22Rv1 (cell line): ENCODE measurements at regions not wholly inside any gene's neighbourhood (a gene's known extent, or its start where the extent isn't known, plus 50 kb on each side); places are given as distances from the start of the nearest gene placed in this dataset.

Experiments used
- CTCF ChIP-seq: fragments of 450-650 bp; IDR thresholded peaks from 2 replicates; pipeline ENCODE4 v1.5.1; 2017; ENCODE audit warnings: mild to moderate bottlenecking
- ZFX ChIP-seq: fragments of 450-650 bp; IDR thresholded peaks from 2 replicates; pipeline ENCODE4 v1.6.1; 2017; ENCODE audit warnings: antibody characterized with exemption, borderline replicate concordance

GRCh38 chr6:91196729-91197128 lies 609.9 kb upstream of the MAP3K7 start:
- no peak for TF ChIP-seq CTCF
- TF ChIP-seq ZFX, result no peak
